ENCODE measurements at regions not wholly inside any gene's neighbourhood (a gene's known extent, or its start where the extent isn't known, plus 50 kb on each side); places are given as distances from the start of the nearest gene placed in this dataset.
"Not testable (repeated sequence)": the region's sequence is repeated elsewhere in the genome, so short reads cannot be mapped to it uniquely, and the experiment has no call there.

DNA sequence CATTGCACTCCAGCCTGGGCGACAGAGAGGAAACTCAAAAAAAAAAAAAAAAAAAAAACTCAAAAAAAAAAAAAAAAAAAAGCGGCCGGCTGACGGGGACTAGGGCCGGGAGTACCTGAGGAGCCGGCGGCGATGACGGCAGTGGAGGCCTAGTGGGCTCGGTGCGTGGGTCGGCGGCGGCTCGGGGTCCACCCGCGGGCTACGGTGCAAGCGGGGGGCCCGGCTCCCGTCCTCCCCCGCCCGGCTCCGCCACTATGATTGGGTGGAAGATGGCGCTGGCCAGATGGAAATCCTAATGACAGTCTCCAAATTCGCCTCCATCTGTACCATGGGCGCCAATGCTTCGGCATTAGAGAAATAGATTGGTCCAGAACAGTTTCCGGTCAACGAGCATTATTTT is 190.7 kb downstream of the TGIF2LX start:
- H3K27ac ChIP-seq, result not testable (repeated sequence)

DNA sequence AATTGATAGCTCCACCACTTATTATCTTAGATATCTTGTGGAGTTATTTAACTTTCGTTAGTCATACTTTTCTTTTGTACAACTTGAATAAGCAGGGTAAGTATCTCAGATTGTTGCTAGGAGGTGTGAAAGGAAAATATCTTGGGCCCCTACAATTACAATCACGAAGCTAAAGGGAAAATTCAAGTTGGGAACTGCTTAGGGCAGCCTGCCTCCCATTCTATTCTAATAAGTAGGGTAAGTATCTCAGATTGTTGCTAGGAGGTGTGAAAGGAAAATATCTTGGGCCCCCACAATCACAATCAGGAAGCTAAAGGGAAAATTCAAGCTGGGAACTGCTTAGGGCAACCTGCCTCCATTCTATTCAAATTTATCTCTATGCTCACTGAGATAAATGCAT is 213.2 kb downstream of the TGIF2LX start:
- H3K27ac ChIP-seq, result not testable (repeated sequence)

DNA sequence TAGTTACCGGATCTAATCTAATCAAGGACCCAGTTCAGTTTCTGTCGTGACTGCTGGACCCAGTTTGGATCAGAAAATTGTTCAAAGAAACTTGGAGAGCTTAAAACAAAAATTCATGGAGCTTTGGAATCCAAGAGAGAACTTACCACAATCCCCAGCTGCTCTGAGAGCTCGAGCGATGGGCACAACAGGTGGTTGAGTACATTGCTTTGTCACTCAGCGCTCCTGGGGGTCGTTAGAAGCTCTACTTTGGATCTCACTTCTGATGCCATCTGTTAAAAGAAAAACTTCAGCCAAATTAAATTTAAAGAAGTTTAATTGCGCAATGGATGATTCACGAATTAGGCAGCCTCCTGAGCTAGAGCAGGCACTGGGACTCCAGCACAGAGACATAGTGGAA is 257.3 kb downstream of the TGIF2LX start:
- not testable (repeated sequence) for H3K27ac ChIP-seq

DNA sequence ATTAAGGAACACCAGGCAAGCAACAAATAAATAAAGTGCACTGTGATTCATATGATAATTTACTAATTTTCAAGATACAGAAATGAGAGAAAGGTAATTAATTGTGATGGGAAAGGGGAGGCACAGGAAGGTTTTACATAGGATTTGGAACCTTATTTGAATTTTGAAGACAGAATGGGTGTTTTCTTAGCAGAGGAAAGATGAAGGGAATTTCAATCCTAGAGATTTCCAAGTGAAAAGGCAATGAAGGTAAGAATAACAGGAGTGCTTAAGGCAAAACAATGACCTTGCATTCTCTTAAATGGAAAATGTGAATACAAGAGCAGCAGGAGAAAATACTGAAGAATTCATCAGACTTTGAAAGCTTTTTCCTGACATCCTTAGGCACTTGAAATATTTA is 267.3 kb downstream of the TGIF2LX start:
- not testable (repeated sequence) for H3K27ac ChIP-seq

DNA sequence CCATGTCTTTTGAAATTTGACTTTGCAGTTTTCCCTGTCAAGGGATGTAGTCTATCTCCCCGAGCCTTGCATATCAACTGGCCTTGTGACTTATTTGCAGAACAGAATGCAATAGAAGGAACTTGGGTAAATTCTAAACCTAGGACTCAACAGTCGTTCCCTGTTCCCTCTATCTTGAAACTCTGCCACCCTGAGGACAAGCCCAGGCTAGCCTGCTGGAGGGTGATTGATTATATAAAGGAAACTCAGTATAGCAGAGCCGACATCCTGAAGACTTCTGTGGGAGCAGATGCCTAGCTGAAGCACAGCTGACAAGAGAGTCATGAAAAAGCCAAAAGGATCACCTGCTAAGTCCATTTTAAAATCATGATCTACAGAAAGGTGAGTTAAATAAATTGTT is 285.1 kb downstream of the TGIF2LX start:
- H3K27ac ChIP-seq, result not testable (repeated sequence)

DNA sequence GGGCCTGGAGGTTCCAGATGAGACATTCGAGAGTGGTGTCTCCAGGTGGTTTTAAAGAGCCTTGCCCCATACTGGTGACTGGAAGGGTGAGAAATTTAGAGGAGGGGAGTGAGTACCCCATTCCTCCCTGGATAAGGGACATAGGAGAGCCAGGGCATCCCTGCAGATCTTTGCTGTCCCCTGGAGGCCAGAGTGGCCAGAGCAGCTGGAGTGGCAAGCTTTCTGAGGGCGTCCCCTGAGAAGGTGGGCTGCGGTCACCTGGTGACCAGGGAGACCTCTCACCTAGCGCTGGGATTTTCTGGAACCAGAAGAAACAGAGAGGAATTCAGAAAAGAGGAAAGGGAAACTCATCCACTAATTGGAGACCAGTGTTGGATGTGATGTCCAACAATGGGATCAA is 300.9 kb downstream of the TGIF2LX start:
- TF ChIP-seq, protein P1, sequence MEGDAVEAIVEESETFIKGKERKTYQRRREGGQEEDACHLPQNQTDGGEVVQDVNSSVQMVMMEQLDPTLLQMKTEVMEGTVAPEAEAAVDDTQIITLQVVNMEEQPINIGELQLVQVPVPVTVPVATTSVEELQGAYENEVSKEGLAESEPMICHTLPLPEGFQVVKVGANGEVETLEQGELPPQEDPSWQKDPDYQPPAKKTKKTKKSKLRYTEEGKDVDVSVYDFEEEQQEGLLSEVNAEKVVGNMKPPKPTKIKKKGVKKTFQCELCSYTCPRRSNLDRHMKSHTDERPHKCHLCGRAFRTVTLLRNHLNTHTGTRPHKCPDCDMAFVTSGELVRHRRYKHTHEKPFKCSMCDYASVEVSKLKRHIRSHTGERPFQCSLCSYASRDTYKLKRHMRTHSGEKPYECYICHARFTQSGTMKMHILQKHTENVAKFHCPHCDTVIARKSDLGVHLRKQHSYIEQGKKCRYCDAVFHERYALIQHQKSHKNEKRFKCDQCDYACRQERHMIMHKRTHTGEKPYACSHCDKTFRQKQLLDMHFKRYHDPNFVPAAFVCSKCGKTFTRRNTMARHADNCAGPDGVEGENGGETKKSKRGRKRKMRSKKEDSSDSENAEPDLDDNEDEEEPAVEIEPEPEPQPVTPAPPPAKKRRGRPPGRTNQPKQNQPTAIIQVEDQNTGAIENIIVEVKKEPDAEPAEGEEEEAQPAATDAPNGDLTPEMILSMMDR (conservative IDR thresholded peaks at IDR 0.05), result peak; percentile 15; the same call in 1 of the 2 replicates
- not testable (repeated sequence) for H3K27ac ChIP-seq

DNA sequence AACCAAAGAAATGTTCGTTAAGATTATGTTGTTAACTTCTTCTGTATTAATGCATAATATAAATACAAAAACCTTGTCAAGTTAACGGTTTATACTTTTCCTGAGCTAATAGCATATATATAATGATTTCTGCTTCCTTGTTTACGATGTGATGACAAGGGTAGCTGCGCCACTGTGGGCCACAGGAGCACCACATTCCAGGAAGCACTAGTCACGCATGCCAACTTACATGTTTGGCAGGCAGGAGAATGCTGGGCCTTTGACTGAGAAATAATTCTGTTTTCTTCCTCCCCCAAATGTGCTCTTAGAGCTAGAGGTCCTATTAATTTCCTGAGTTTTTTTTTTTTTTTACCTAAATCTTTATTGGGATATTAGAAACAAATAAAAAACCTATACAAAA is 349.9 kb downstream of the TGIF2LX start:
- not testable (repeated sequence) for H3K27ac ChIP-seq
